ENCODE measurements at regions not wholly inside any gene's neighbourhood (a gene's known extent, or its start where the extent isn't known, plus 50 kb on each side); places are given as distances from the start of the nearest gene placed in this dataset.

GRCh38 chr3:107942951-107943749, 147.7 kb downstream of the CD47 start:
- H3K36me3 ChIP-seq, result no peaks in the 10 kb centered on the region
- ATAC-seq (peak in 1 of 4 donors; percentile 29), DNase-seq (no peak)
- no peaks in the 10 kb centered on the region for H3K27me3 ChIP-seq
- WGBS, 4 donors, result 70 to 94% (median 90%) methylated on average over 5 of the region's 5 CpGs
- no peak overlapping the region for H3K27ac ChIP-seq
- TF ChIP-seq POLR2A (IDR thresholded peaks at IDR 0.05), result no peak
- TF ChIP-seq CTCF (IDR thresholded peaks at IDR 0.05), result no peak
- no peaks in the 10 kb centered on the region for H3K9me3 ChIP-seq
- H3K4me3 ChIP-seq, result no peak overlapping the region
- intact Hi-C loops (cut with DNase I), result loop anchor here in 6 of 10 donors (5.0 to 10.0 kb wide), 6 partner anchors 62 to 542 kb away; partner anchors contain the start of genes IFT57 (in 2 of the 6) and CD47 (in 1 of the 6)
- H3K4me1 ChIP-seq, result peaks cover 0 to 5% (median 0%) of the 10 kb centered on the region in 12 donors

- no peaks in the 10 kb centered on the region for H3K9me3 ChIP-seq
Observed at GRCh38 chr3:107942244-107942643, 148.6 kb downstream of the CD47 start.

GRCh38 chr3:107939691-107940442, 151.0 kb downstream of the CD47 start:
- no peaks in the 10 kb centered on the region for H3K36me3 ChIP-seq
- H3K9me3 ChIP-seq, result no peaks in the 10 kb centered on the region
- H3K4me3 ChIP-seq, result no peak overlapping the region
- intact Hi-C loops (cut with DNase I), result loop anchor here (2.0 to 10.0 kb wide), 13 partner anchors 65 to 605 kb away; partner anchors contain the start of genes IFT57 (in 3 of the 10) and CD47 (in 2 of the 10)
- H3K27me3 ChIP-seq, result no peaks in the 10 kb centered on the region
- DNase-seq (no peak), ATAC-seq (no peak)
- 61 to 67% (median 64%) methylated on average over 10 of the region's 10 CpGs for WGBS, 4 donors
- H3K27ac ChIP-seq, result no peak overlapping the region
- TF ChIP-seq CTCF (IDR thresholded peaks at IDR 0.05), result no peak
- no peak for TF ChIP-seq POLR2A (IDR thresholded peaks at IDR 0.05)
- H3K4me1 ChIP-seq, result peaks cover 0 to 4% (median 0%) of the 10 kb centered on the region in 12 donors

More at GRCh38 chr3:107942244-107942643, 148.6 kb downstream of the CD47 start:
- ATAC-seq (no peak), DNase-seq (no peak)
- H3K27ac ChIP-seq, result no peak overlapping the region
- H3K36me3 ChIP-seq, result no peaks in the 10 kb centered on the region
- no peak for TF ChIP-seq CTCF (IDR thresholded peaks at IDR 0.05)
- TF ChIP-seq POLR2A (IDR thresholded peaks at IDR 0.05), result no peak
- WGBS, 4 donors, result 60 to 83% (median 80%) methylated on average over 6 of the region's 6 CpGs
- intact Hi-C loops (cut with DNase I), result loop anchor here in 6 of 10 donors (5.0 to 10.0 kb wide), 6 partner anchors 63 to 543 kb away; partner anchors contain the start of genes IFT57 (in 2 of the 6) and CD47 (in 1 of the 6)
- peaks cover 0 to 5% (median 0%) of the 10 kb centered on the region in 12 donors for H3K4me1 ChIP-seq
- H3K4me3 ChIP-seq, result no peak overlapping the region
- H3K27me3 ChIP-seq, result no peaks in the 10 kb centered on the region

- peak in 1 of 5 donors; percentile 26 for DNase-seq
- ATAC-seq, result peak in 2 of 4 donors; percentile 36
- intact Hi-C loops (cut with DNase I), result loop anchor here in 9 of 10 donors (1.0 to 10.0 kb wide), 13 partner anchors 154 to 607 kb away; partner anchors contain the start of genes CD47 (in 1 of the 9) and IFT57 (in 1 of the 9)
Observed at GRCh38 chr3:107938143-107938542, 152.7 kb downstream of the CD47 start.

More at GRCh38 chr3:107938143-107938542, 152.7 kb downstream of the CD47 start:
- peaks cover 0 to 4% (median 0%) of the 10 kb centered on the region in 12 donors for H3K4me1 ChIP-seq
- no peak overlapping the region for H3K27ac ChIP-seq
- TF ChIP-seq CTCF (IDR thresholded peaks at IDR 0.05) (peak; percentile 15 to 59 (median 47)), POLR2A (IDR thresholded peaks at IDR 0.05) (no peak)
- no peak overlapping the region for H3K4me3 ChIP-seq
- H3K36me3 ChIP-seq, result no peaks in the 10 kb centered on the region
- H3K9me3 ChIP-seq, result peaks cover 0 to 8% (median 0%) of the 10 kb centered on the region in 12 donors
- no peaks in the 10 kb centered on the region for H3K27me3 ChIP-seq
